ENCODE measurements at regions not wholly inside any gene's neighbourhood (a gene's known extent, or its start where the extent isn't known, plus 50 kb on each side); places are given as distances from the start of the nearest gene placed in this dataset.

GRCh38 chr7:67463983-67464382 is 467.4 kb downstream of the TYW1 start:
- TF ChIP-seq HDAC6 (IDR thresholded peaks at IDR 0.05; ENCODE audit: low read depth, low read length) (no peak), CTCF (IDR thresholded peaks at IDR 0.05; ENCODE audit: control extremely low read depth in 1 of 3, insufficient read depth in 1 of 3, low read depth in 1 of 3, low read length in 3 of 3) (no peak), EGR1 (IDR thresholded peaks at IDR 0.05; ENCODE audit: borderline replicate concordance, low read depth, low read length) (no peak), TEAD4 (IDR thresholded peaks at IDR 0.05; ENCODE audit: low read depth, low read length) (no peak), ATF2 (IDR thresholded peaks at IDR 0.05; ENCODE audit: low read length) (no peak), FOSL1 (IDR thresholded peaks at IDR 0.05; ENCODE audit: insufficient read depth, low read depth, low read length) (no peak), JUND (IDR thresholded peaks at IDR 0.05; ENCODE audit: low read length) (no peak), CBX5 (IDR thresholded peaks at IDR 0.05; ENCODE audit: low read depth, low read length) (no peak), POLR2A (IDR thresholded peaks at IDR 0.05; ENCODE audit: control extremely low read depth in 1 of 2, low read depth in 2 of 2, low read length in 2 of 2) (no peak), MAX (IDR thresholded peaks at IDR 0.05) (no peak)

All from H1 (cell line).